NT2/D1 (cell line): ENCODE measurements at regions not wholly inside any gene's neighbourhood (a gene's known extent, or its start where the extent isn't known, plus 50 kb on each side); places are given as distances from the start of the nearest gene placed in this dataset.

Source experiments
- SUZ12 ChIP-seq: IDR thresholded peaks from 2 replicates; pipeline ENCODE4 v1.6.1; 2011; ENCODE audit not compliant: insufficient read length, insufficient read depth; ENCODE audit errors: extremely low read depth
- YY1 ChIP-seq: IDR thresholded peaks from 2 replicates; pipeline ENCODE4 v1.6.1; 2011; ENCODE audit not compliant: insufficient read length, insufficient read depth
- ZNF274 ChIP-seq: IDR thresholded peaks from 2 replicates; pipeline ENCODE4 v1.6.1; 2011; ENCODE audit warnings: mild to moderate bottlenecking, low read depth, low read length

DNA sequence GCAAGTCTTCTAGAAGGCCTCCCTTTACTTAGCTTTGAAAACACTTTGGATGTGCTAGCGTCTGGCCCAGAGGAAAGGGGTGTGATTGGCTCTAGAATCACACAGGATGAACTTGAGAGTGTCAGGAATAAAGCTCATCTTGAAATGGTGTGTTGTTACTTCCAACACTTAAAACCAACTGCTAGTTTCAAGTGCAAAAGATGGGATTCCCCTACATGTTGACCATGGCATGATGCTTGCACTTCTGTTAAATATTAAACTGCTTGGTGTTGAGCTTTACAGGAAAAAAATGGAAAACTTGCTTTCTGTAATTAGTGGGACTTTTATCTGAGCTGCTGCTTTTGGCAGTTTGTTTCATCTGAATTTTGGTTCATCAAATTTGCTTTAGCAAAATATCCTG lies 261.1 kb downstream of the MED10 start:
- TF ChIP-seq ZNF274 (no peak), YY1 (no peak), SUZ12 (no peak)
